ENCODE measurements at regions not wholly inside any gene's neighbourhood (a gene's known extent, or its start where the extent isn't known, plus 50 kb on each side); places are given as distances from the start of the nearest gene placed in this dataset.

GRCh38 chr7:41385996-41386395 is 316.9 kb downstream of the INHBA start:
- no peak overlapping the region for H2BK5ac ChIP-seq (ENCODE audit: insufficient read length, low read length)

More at GRCh38 chr7:41385996-41386395, 316.9 kb downstream of the INHBA start:
- Histone ChIP-seq H2AK5ac (ENCODE audit: insufficient read length, low read length) (no peak overlapping the region), H3K27ac (ENCODE audit: insufficient read length, low read depth, low read length) (no peak overlapping the region), H3K4ac (ENCODE audit: low read depth, low read length) (no peak overlapping the region), H3K23ac (ENCODE audit: insufficient read length, low read depth, low read length) (no peak overlapping the region), H2BK20ac (ENCODE audit: low read depth, low read length, poor library complexity, severe bottlenecking) (no peak overlapping the region), H4K91ac (ENCODE audit: insufficient read length, low read depth, low read length) (no peak overlapping the region), H3T11ph (ENCODE audit: low read length) (no peak overlapping the region), H3K56ac (ENCODE audit: insufficient read length, low read depth, low read length) (no peak overlapping the region), H4K5ac (ENCODE audit: insufficient read length, low read depth, low read length) (no peak overlapping the region), H3K79me1 (ENCODE audit: insufficient read depth, low read depth, low read length, poor library complexity, severe bottlenecking) (no peaks in the 10 kb centered on the region), H3K9ac (ENCODE audit: extremely low read depth, insufficient read length, low read length) (no peak overlapping the region), H3K4me1 (ENCODE audit: insufficient read depth, low read length) (no peaks in the 10 kb centered on the region), H2AFZ (ENCODE audit: low read length) (no peak overlapping the region), H3K79me2 (ENCODE audit: insufficient read depth, low read length) (no peaks in the 10 kb centered on the region; the same call in 1 of the 2 replicates), H3K27me3 (ENCODE audit: insufficient read depth, low read length) (no peaks in the 10 kb centered on the region), H4K8ac (replicated peaks; ENCODE audit: insufficient read length, low read depth, low read length) (no peak overlapping the region), H3K4me2 (ENCODE audit: insufficient read depth, insufficient read length, low read length) (no peak overlapping the region), H3K14ac (ENCODE audit: insufficient read depth, low read length) (no peak overlapping the region), H3K18ac (ENCODE audit: insufficient read length, low read depth, low read length) (no peak overlapping the region), H3K9me3 (ENCODE audit: control insufficient read depth, low read depth, low read length) (no peaks in the 10 kb centered on the region), H2BK12ac (ENCODE audit: insufficient read length, low read depth, low read length) (no peak overlapping the region), H2BK15ac (ENCODE audit: low read depth, low read length) (no peak overlapping the region), H4K20me1 (ENCODE audit: control insufficient read depth, insufficient read depth, insufficient read length) (no peaks in the 10 kb centered on the region), H2BK120ac (ENCODE audit: low read depth, low read length, poor library complexity, severe bottlenecking) (no peak overlapping the region), H3K23me2 (ENCODE audit: insufficient read length, low read depth, low read length, poor library complexity, severe bottlenecking) (no peaks in the 10 kb centered on the region)
- Mint-ChIP-seq H3K4me1 (peaks cover 4 to 9% of the 10 kb centered on the region in 2 experiments), H3K4me3 (no peak overlapping the region), H3K27ac (no peak overlapping the region), H3K27me3 (ENCODE audit: low read depth) (no peaks in the 10 kb centered on the region), H3K36me3 (ENCODE audit: insufficient read depth in 1 of 3, low read depth in 3 of 3) (no peaks in the 10 kb centered on the region; a peak in 2 of 7 replicates), H3K9me3 (peaks cover 2 to 3% of the 10 kb centered on the region in 2 experiments; a peak in 2 of 5 replicates)
- WGBS (ENCODE audit: extremely low coverage, insufficient read length, low lambda C conversion rate): no CpG with 5 or more reads among the region's 1 CpG
- TF ChIP-seq CTCF (conservative IDR thresholded peaks at IDR 0.05): no peak
- peak; percentile 42 for DNase-seq

Data from H9 (cell line).